HG03565 (cell line): ENCODE measurements at regions not wholly inside any gene's neighbourhood (a gene's known extent, or its start where the extent isn't known, plus 50 kb on each side); places are given as distances from the start of the nearest gene placed in this dataset.
"Not testable (repeated sequence)": the region's sequence is repeated elsewhere in the genome, so short reads cannot be mapped to it uniquely, and the experiment has no call there.

Experiments
- ATAC-seq: cut with Tn5 transposase; IDR thresholded peaks from one replicate; pipeline ENCODE4 v1.9.1; 2021; ENCODE audit warnings: mild to moderate bottlenecking, moderate library complexity; ENCODE audit not compliant: unreplicated experiment

DNA sequence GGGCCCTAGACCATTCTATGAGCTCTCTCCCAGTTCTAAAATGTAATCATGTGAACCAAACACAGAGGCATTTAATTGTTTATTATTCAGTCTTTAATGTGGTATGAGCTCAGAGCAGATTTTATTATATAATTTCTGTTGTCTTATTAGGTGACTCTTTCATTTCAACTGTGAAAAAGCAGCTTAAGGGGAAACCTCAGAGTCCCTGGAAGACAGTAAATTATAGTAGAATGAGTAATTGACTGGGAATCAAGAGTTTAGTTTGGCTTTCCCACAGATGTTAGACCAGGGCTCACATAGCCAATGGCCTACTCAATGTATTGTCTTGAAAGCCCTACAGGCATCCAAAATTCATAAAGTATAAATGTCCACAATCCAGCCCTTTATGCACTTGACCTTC lies 390.4 kb upstream of the SLC35B3 start:
- no peak for ATAC-seq

- no peak for ATAC-seq
Observed at GRCh38 chr6:8821981-8822381, 386.6 kb upstream of the SLC35B3 start.

- no peak for ATAC-seq
Observed at GRCh38 chr6:8820313-8820712, 385.0 kb upstream of the SLC35B3 start.

GRCh38 chr6:8819446-8819845 lies 384.1 kb upstream of the SLC35B3 start:
- ATAC-seq = no peak

DNA sequence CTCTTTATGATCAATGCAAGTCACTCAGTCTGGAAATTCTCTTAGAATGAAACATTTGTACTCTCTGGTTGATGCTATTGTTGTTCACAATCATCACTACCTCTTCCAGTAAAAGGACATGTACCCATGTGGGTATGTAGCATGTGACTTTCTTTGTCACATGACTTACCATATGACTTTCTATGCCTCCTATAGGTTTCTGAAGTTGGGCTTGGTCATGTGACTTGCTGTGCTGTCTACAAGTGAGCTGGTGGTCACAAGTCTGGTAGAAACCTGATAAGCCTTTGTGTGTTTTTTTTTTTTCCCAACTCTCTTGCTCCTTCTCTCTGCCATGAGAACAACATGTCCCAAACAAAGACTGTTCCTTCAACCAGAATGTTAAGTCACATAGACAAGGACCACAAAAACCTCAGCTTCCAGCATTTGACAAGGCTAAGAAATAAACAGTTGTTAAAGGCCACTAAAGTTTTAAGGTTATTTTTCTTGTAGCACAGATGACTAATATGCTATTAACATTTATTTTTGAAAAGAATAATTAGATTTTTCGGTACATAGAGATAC lies 379.2 kb upstream of the SLC35B3 start:
- ATAC-seq = no peak

DNA sequence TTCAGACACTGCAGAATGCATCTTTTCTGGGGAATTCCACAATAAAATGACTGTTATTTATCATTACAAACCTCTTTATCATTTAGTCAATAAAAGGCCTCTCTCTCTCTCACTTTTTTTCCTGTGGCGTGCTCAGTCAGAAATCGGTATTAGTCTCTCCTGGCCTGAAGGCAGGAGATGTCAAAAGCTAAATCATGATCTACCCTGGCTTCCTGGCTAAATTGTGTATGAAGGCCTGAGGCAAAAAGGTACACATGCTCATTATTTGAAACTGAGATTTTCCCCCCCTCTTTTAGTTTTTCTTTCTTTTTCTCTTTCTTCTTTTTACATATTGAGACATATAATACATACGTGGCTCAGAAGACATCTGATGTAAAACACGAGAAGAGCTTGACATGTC lies 375.0 kb upstream of the SLC35B3 start:
- no peak for ATAC-seq

DNA sequence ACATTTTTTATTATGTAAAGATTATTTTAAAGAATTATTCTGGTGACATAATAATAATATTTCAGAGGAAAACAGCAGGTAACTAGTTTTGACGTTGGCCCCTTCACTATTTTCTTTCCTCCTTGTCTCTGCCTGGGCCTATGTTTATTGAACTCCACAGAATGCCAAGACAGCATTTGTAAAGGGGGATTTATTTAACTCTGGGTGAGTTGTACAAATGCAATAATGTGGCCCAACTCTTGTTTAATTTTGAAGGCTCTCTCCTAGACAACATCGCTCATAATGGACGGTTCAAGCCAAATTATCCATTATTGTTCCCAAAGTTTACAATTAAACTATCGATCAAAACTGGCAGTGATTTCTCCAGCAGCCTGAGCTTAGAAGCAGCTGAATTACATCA lies 374.3 kb upstream of the SLC35B3 start:
- no peak for ATAC-seq

- no peak for ATAC-seq
Observed at GRCh38 chr6:8803181-8803760, 367.9 kb upstream of the SLC35B3 start.

GRCh38 chr6:8802397-8802796 lies 367.1 kb upstream of the SLC35B3 start:
- ATAC-seq = not testable (repeated sequence)

DNA sequence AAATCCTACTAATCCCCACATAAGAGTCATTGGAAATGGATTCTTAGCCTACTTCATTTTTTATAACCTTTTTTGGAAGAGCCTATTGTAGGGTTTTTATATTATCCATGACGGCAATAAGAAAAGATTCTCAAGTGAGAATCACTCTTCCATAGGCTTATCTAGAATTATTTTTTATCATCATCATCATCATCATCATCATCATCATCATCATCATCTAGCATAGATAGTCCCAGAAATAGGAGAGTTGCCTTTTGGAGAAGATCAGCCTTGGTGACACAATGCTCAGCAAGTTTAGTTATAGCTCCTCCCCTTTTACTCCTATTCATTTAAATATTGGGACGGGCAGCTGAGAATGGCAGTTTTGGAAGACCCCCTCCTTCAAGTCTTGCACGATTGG lies 359.1 kb upstream of the SLC35B3 start:
- ATAC-seq = no peak

DNA sequence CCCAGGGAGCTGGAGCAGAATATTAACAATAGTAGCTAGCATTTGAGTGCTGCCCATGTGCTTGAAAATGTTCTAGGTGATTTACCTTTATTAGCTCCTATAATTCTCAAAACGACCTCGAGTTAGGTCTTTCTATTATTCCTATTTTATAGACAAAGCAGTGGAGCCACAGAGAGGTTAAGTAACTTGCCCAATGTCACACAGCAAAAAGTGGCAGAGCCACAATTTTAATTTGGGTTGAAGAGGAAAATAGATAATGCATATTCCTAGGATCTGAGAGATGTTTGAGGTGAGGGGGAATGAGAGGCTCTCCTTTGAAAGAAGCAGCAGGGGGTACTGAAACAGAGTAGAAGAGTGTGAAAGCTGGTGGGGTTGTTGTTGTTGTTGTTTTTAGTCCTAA lies 354.5 kb upstream of the SLC35B3 start:
- no peak for ATAC-seq

DNA sequence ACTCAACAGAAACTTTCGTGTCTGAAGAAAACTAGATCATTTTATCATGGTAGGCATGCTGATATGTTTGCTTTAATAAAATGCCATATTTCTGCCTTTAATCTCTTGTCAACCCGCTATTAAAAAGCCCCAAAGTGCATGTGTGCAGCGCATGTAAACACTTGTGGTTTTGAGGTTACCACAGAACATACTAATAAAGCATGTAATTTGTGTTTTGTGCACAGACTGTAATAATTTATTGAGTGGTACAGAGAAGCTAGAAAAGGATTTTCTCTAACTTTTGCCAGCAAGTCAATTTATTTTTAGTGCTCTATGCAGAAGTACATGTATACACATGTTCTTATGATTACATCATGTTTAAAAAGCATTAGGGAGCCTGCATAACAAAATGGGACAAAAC lies 349.9 kb upstream of the SLC35B3 start:
- ATAC-seq = no peak

DNA sequence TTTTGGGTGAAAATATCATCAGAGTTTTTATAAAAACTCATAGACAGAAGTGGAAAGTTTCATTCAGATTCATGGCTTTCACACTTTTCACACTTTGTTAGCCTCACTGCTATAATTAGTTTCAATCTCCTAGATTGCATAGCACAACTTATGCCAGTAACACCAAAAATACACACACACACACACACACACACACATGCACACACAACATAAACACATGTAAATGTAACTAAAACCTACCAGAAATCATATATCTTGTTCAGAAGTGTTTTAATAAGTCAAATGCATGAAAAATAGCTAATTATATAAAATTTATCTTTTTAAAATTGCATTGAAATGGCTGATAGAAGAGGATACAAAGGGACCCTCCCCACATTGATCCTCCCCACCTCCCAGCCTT lies 347.8 kb upstream of the SLC35B3 start:
- ATAC-seq = no peak

DNA sequence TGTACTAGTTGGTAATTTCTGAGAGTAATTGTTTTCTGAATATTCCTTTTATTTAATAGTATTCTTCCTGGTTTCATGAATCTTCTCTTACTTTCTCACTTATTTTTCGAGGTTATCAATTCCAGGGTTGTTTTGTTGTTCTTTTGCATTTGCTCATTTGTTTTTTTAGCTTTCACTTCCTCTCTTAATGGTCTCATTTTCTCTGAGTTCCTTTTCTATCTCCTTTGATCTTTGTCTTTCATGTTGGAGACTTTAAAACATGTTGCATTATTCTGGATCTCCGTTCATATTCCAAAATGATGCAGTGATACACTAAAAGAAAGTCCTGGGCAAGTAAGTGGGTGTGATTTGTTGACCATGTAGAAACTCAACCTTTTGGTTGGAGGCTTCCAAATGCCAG lies 345.3 kb upstream of the SLC35B3 start:
- no peak for ATAC-seq

- no peak for ATAC-seq
Observed at GRCh38 chr6:8764733-8765132, 329.4 kb upstream of the SLC35B3 start.

- no peak for ATAC-seq
Observed at GRCh38 chr6:8760951-8761350, 325.6 kb upstream of the SLC35B3 start.

DNA sequence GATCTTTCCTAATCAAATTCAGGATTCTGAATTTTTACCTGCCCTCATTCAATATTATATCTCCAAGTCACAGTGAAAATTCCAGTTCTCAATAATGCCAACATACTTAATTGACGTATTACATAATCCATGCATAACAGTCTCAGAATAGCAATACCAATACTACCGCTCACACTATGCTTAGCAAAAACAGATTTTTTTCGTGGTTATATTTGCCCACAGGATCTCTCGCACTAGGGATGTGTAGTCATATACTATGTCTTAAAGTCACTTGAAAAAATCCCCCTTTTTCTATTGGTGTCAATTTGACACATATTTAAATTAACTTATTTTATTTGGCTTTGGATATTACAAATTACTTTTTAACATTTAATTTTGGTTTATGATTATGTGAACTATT lies 323.1 kb upstream of the SLC35B3 start:
- peak; percentile 62 for ATAC-seq

DNA sequence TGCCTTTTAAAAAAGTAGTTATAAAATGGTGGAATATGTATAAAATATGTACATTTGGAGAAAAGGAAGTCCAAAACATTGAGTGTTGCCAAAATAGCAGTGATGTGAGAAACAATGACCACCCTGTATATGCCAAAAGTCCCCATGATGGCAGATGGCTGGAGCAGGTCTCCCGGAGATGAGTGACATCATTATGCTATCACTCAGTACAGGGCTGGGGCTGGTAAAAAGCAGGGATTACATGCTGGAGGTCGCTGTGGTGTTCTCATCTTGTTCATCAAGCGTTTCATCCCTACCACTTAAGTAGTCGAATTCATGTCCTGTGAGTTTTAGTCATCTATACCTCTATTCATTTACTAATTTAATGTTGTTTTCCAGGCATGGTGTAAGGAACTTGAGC lies 315.3 kb upstream of the SLC35B3 start:
- ATAC-seq = no peak

DNA sequence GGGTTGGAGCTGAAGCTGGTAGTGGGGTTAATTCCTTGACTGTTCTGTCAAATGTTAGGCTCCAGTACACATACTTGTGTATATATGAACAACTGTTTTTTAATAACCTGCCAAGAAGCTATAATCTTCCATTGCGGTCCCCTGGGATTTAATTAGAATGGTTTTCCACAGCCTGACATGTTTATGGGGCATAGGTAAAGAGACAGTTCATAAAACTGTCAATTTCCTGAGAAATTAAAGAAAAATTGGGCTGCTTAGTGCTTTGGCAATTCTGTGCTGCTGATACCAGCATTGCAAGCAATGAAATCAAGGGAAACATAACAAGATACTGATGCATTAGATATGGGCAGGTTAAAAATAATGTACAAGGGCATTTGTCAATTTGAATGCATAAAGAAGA lies 314.1 kb upstream of the SLC35B3 start:
- no peak for ATAC-seq

DNA sequence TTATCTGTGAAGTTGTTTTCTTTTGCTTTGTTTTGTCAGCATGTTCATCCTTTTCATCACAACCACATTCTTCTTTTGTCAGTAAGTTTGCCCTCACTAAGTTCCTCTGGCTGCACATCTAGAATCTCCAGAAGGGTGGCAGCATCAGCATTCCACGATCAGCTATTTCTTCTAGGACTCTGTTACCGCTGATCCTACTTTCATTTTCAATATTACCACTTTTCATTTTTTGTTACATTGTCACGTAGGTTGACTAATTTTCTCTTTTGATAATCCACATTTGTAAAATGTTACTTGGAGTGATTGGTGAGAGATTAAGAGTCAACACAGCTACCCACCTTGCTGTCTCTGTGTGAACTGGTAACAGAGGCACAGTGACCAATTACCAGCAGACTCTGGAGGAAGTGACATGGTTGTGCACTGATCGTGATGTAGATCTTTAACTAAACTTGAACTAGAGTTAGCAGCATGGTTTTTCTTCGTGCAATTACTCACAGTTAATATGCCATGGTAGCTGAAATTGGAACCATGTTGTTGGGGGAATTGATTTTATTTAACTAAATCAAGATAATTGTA lies 307.9 kb upstream of the SLC35B3 start:
- ATAC-seq = peak; percentile 84

GRCh38 chr6:8739454-8739853 lies 304.1 kb upstream of the SLC35B3 start:
- no peak for ATAC-seq

- ATAC-seq = no peak
Observed at GRCh38 chr6:8738951-8739350, 303.6 kb upstream of the SLC35B3 start.
